ENCODE measurements at regions not wholly inside any gene's neighbourhood (a gene's known extent, or its start where the extent isn't known, plus 50 kb on each side); places are given as distances from the start of the nearest gene placed in this dataset.

GRCh38 chr2:60148716-60149115, 404.7 kb downstream of the BCL11A start:
- no peak overlapping the region for H3K27ac ChIP-seq
- H3K4me1 ChIP-seq, result no peaks in the 10 kb centered on the region
- H3K36me3 ChIP-seq (ENCODE audit: insufficient read depth in 1 of 2, low read depth in 1 of 2), result no peaks in the 10 kb centered on the region
- no peak for ATAC-seq
- intact Hi-C loops (cut with DNase I), result no loop called here
- TF ChIP-seq CTCF (IDR thresholded peaks at IDR 0.05), result no peak
- no peak for DNase-seq
- H3K9me3 ChIP-seq, result peaks cover 10% of the 10 kb centered on the region
- 76 to 89% (median 83%) methylated on average over 4 of the region's 4 CpGs for whole genome bisulfite sequencing, 3 donors
- H3K4me3 ChIP-seq, result no peak overlapping the region
- no peaks in the 10 kb centered on the region for H3K27me3 ChIP-seq (ENCODE audit: insufficient read depth in 3 of 3, low read length in 2 of 3)

- H3K27me3 ChIP-seq (ENCODE audit: insufficient read depth in 3 of 3, low read length in 2 of 3), result no peaks in the 10 kb centered on the region
- no peak overlapping the region for H3K4me3 ChIP-seq
- H3K4me1 ChIP-seq, result no peaks in the 10 kb centered on the region
- 55 to 61% (median 60%) methylated on average over 3 of the region's 3 CpGs for WGBS, 3 donors
- no peaks in the 10 kb centered on the region for H3K9me3 ChIP-seq
- TF ChIP-seq CTCF (IDR thresholded peaks at IDR 0.05), result no peak
- DNase-seq (no peak), ATAC-seq (no peak)
- H3K36me3 ChIP-seq (ENCODE audit: insufficient read depth in 1 of 2, low read depth in 1 of 2), result no peaks in the 10 kb centered on the region
- intact Hi-C loops (cut with DNase I), result no loop called here
- H3K27ac ChIP-seq, result no peak overlapping the region
Measured at GRCh38 chr2:60140185-60140584, 413.3 kb downstream of the BCL11A start.

- Histone ChIP-seq H3K36me3 (ENCODE audit: insufficient read depth in 1 of 2, low read depth in 1 of 2) (no peaks in the 10 kb centered on the region), H3K4me1 (no peaks in the 10 kb centered on the region), H3K9me3 (no peaks in the 10 kb centered on the region), H3K4me3 (no peak overlapping the region), H3K27ac (no peak overlapping the region), H3K27me3 (ENCODE audit: insufficient read depth in 3 of 3, low read length in 2 of 3) (no peaks in the 10 kb centered on the region)
- TF ChIP-seq CTCF (IDR thresholded peaks at IDR 0.05), result no peak
- ATAC-seq, result no peak
- DNase-seq, result no peak
- WGBS, 3 donors, result 78 to 85% (median 79%) methylated on average over 2 of the region's 2 CpGs
- intact Hi-C loops (cut with DNase I), result no loop called here
Measured at GRCh38 chr2:60136913-60137312, 416.5 kb downstream of the BCL11A start.

- WGBS, 3 donors, result 85 to 88% (median 85%) methylated on average over 2 of the region's 2 CpGs
- no peak overlapping the region for H3K4me3 ChIP-seq
- H3K4me1 ChIP-seq, result no peaks in the 10 kb centered on the region
- no peaks in the 10 kb centered on the region for H3K36me3 ChIP-seq (ENCODE audit: insufficient read depth in 1 of 2, low read depth in 1 of 2)
- no peaks in the 10 kb centered on the region for H3K27me3 ChIP-seq (ENCODE audit: insufficient read depth in 3 of 3, low read length in 2 of 3)
- no peak overlapping the region for H3K27ac ChIP-seq
- H3K9me3 ChIP-seq, result no peaks in the 10 kb centered on the region
- intact Hi-C loops (cut with DNase I), result no loop called here
- ATAC-seq, result no peak
- TF ChIP-seq CTCF (IDR thresholded peaks at IDR 0.05), result no peak
- DNase-seq, result no peak
Measured at GRCh38 chr2:60127191-60127590, 426.3 kb downstream of the BCL11A start.

GRCh38 chr2:60125611-60126426, 427.6 kb downstream of the BCL11A start:
- no peaks in the 10 kb centered on the region for H3K27me3 ChIP-seq (ENCODE audit: insufficient read depth in 3 of 3, low read length in 2 of 3)
- no peaks in the 10 kb centered on the region for H3K36me3 ChIP-seq (ENCODE audit: insufficient read depth in 1 of 2, low read depth in 1 of 2)
- ATAC-seq (no peak), DNase-seq (no peak)
- 33 to 44% (median 40%) methylated on average over 8 of the region's 8 CpGs for WGBS, 3 donors
- no peak overlapping the region for H3K4me3 ChIP-seq
- H3K4me1 ChIP-seq, result no peaks in the 10 kb centered on the region
- no peak for TF ChIP-seq CTCF (IDR thresholded peaks at IDR 0.05)
- H3K27ac ChIP-seq, result no peak overlapping the region
- no peaks in the 10 kb centered on the region for H3K9me3 ChIP-seq
- intact Hi-C loops (cut with DNase I), result no loop called here
